MM.1S (cell line): ENCODE measurements at regions not wholly inside any gene's neighbourhood (a gene's known extent, or its start where the extent isn't known, plus 50 kb on each side); places are given as distances from the start of the nearest gene placed in this dataset.

Experiments used
- DNase-seq: peaks from one replicate; pipeline ENCODE4 v3.0.0-alpha.2; 2015
- H2AFZ ChIP-seq: fragments of 300-600 bp; sonication (generic); 2 replicates; pipeline ENCODE4 v1.6.0; 2016; ENCODE audit warnings: antibody characterized with exemption, low read length
- H3F3A ChIP-seq: fragments of 300-600 bp; sonication (generic); 2 replicates; pipeline ENCODE4 v1.6.1; 2016; ENCODE audit warnings: mild to moderate bottlenecking, antibody characterized with exemption, low read length, moderate library complexity, mixed read lengths; ENCODE audit not compliant: insufficient read depth
- H3K27ac ChIP-seq: fragments of 300-600 bp; sonication (generic); 2 replicates; pipeline ENCODE4 v1.5.1; 2016; ENCODE audit warnings: mild to moderate bottlenecking, low read length
- H3K27me3 ChIP-seq: fragments of 300-600 bp; sonication (generic); replicated peaks from 2 replicates; pipeline ENCODE4 v1.6.0; 2016; ENCODE audit warnings: low read length; ENCODE audit not compliant: insufficient read depth
- H3K36me3 ChIP-seq: fragments of 300-600 bp; sonication (generic); replicated peaks from 2 replicates; pipeline ENCODE4 v1.6.1; 2016; ENCODE audit warnings: mild to moderate bottlenecking, low read length, mixed read lengths; ENCODE audit not compliant: insufficient read depth
- H3K4me1 ChIP-seq: fragments of 300-600 bp; sonication (generic); 2 replicates; pipeline ENCODE4 v1.6.1; 2016; ENCODE audit warnings: low read length, mixed read lengths
- H3K4me2 ChIP-seq: fragments of 300-600 bp; sonication (generic); 2 replicates; pipeline ENCODE4 v1.6.0; 2016; ENCODE audit warnings: low read depth, low read length
- H3K4me3 ChIP-seq: fragments of 300-600 bp; sonication (generic); 2 replicates; pipeline ENCODE4 v1.5.1; 2016; ENCODE audit warnings: low read length, mixed read lengths
- H3K79me2 ChIP-seq: fragments of 300-600 bp; sonication (generic); 2 replicates; pipeline ENCODE4 v1.6.1; 2016; ENCODE audit warnings: mixed run types, low read length, mixed read lengths
- H3K9ac ChIP-seq: fragments of 300-600 bp; sonication (generic); 2 replicates; pipeline ENCODE4 v1.6.1; 2016; ENCODE audit warnings: low read length, mixed read lengths
- H3K9me2 ChIP-seq: fragments of 300-600 bp; sonication (generic); replicated peaks from 2 replicates; pipeline ENCODE4 v1.6.1; 2016; ENCODE audit warnings: mild to moderate bottlenecking, low read length, mixed read lengths; ENCODE audit not compliant: insufficient read depth
- H3K9me3 ChIP-seq: fragments of 300-600 bp; sonication (generic); replicated peaks from 2 replicates; pipeline ENCODE4 v1.6.1; 2016; ENCODE audit warnings: mild to moderate bottlenecking, low read length, mixed read lengths; ENCODE audit not compliant: insufficient read depth
- H4K20me1 ChIP-seq: fragments of 300-600 bp; sonication (generic); 2 replicates; pipeline ENCODE4 v1.6.1; 2016; ENCODE audit warnings: mild to moderate bottlenecking, low read length, moderate library complexity, mixed read lengths; ENCODE audit not compliant: insufficient read depth
- EZH2 ChIP-seq: fragments of 300-600 bp; sonication (generic); optimal IDR thresholded peaks from 2 replicates; pipeline ENCODE3; 2017; ENCODE audit warnings: low read depth, mild to moderate bottlenecking, antibody characterized with exemption, low read length, mixed read lengths
- EZH2phosphoT487 ChIP-seq: fragments of 300-600 bp; sonication (generic); IDR thresholded peaks from 2 replicates; pipeline ENCODE4 v1.6.1; 2018; ENCODE audit warnings: antibody characterized with exemption, low read length
- TF ChIP-seq, protein P1 (sequence below): fragments of 300-600 bp; sonication (generic); IDR thresholded peaks from 2 replicates; pipeline ENCODE4 v1.5.1; 2016; ENCODE audit warnings: antibody characterized with exemption, low read length, mixed read lengths

- Histone ChIP-seq H3K9me2 (no peaks in the 10 kb centered on the region), H3K4me3 (no peak overlapping the region), H2AFZ (no peak overlapping the region), H3K79me2 (no peaks in the 10 kb centered on the region), H4K20me1 (no peaks in the 10 kb centered on the region), H3K27ac (no peak overlapping the region), H3K36me3 (no peaks in the 10 kb centered on the region), H3K9me3 (no peaks in the 10 kb centered on the region), H3K4me1 (no peaks in the 10 kb centered on the region), H3K4me2 (no peak overlapping the region), H3F3A (no peaks in the 10 kb centered on the region), H3K9ac (no peak overlapping the region), H3K27me3 (no peaks in the 10 kb centered on the region)
- no peak for DNase-seq
- no peak for TF ChIP-seq EZH2phosphoT487
- TF ChIP-seq, protein P1, sequence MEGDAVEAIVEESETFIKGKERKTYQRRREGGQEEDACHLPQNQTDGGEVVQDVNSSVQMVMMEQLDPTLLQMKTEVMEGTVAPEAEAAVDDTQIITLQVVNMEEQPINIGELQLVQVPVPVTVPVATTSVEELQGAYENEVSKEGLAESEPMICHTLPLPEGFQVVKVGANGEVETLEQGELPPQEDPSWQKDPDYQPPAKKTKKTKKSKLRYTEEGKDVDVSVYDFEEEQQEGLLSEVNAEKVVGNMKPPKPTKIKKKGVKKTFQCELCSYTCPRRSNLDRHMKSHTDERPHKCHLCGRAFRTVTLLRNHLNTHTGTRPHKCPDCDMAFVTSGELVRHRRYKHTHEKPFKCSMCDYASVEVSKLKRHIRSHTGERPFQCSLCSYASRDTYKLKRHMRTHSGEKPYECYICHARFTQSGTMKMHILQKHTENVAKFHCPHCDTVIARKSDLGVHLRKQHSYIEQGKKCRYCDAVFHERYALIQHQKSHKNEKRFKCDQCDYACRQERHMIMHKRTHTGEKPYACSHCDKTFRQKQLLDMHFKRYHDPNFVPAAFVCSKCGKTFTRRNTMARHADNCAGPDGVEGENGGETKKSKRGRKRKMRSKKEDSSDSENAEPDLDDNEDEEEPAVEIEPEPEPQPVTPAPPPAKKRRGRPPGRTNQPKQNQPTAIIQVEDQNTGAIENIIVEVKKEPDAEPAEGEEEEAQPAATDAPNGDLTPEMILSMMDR, result no peak
- no peak for TF ChIP-seq EZH2
Measured at GRCh38 chr12:93158065-93158843, 219.5 kb upstream of the NUDT4 start.

- H3K9me3 ChIP-seq, result no peaks in the 10 kb centered on the region
- no peak for TF ChIP-seq EZH2
- TF ChIP-seq EZH2phosphoT487, result no peak
- TF ChIP-seq, protein P1, result no peak
- H3K27ac ChIP-seq, result no peak overlapping the region
- peaks cover 16% of the 10 kb centered on the region for H3K4me1 ChIP-seq
- no peaks in the 10 kb centered on the region for H3K27me3 ChIP-seq
- H4K20me1 ChIP-seq, result no peaks in the 10 kb centered on the region
- no peaks in the 10 kb centered on the region for H3K36me3 ChIP-seq
- H3F3A ChIP-seq, result peaks cover 6% of the 10 kb centered on the region; the same call in 1 of the 2 replicates
- H2AFZ ChIP-seq, result no peak overlapping the region
- H3K4me3 ChIP-seq, result no peak overlapping the region
- H3K4me2 ChIP-seq, result no peak overlapping the region
- no peaks in the 10 kb centered on the region for H3K9me2 ChIP-seq
- no peaks in the 10 kb centered on the region for H3K79me2 ChIP-seq
- DNase-seq, result no peak
- H3K9ac ChIP-seq, result no peak overlapping the region
Measured at GRCh38 chr12:93163260-93164036, 214.3 kb upstream of the NUDT4 start.

- Histone ChIP-seq H2AFZ (no peak overlapping the region), H3K4me1 (peaks cover 16% of the 10 kb centered on the region), H3K4me3 (no peak overlapping the region), H3K9ac (no peak overlapping the region), H3K9me2 (no peaks in the 10 kb centered on the region), H4K20me1 (no peaks in the 10 kb centered on the region), H3K79me2 (no peaks in the 10 kb centered on the region), H3K9me3 (no peaks in the 10 kb centered on the region), H3K4me2 (no peak overlapping the region), H3K36me3 (no peaks in the 10 kb centered on the region), H3K27me3 (no peaks in the 10 kb centered on the region), H3K27ac (no peak overlapping the region), H3F3A (peaks cover 6% of the 10 kb centered on the region; the same call in 1 of the 2 replicates)
- TF ChIP-seq, protein P1, result no peak
- TF ChIP-seq EZH2phosphoT487, result no peak
- no peak for TF ChIP-seq EZH2
- DNase-seq, result no peak
Measured at GRCh38 chr12:93164103-93164880, 213.4 kb upstream of the NUDT4 start.
